Posterior vena cava (tissue), 2 donors: ENCODE measurements at regions not wholly inside any gene's neighbourhood (a gene's known extent, or its start where the extent isn't known, plus 50 kb on each side); places are given as distances from the start of the nearest gene placed in this dataset.
"Not testable (repeated sequence)": the region's sequence is repeated elsewhere in the genome, so short reads cannot be mapped to it uniquely, and the experiment has no call there.

Source experiments
- DNase-seq: peaks from one replicate; pipeline ENCODE4 v3.0.0-alpha.2; 2020; ENCODE audit warnings: low spot score
- intact Hi-C, 2 donors: fragments of 100-400 bp; cut with DNase I; formaldehyde crosslinking; loops; one replicate each; pipeline versions ENCODE4 v1.14.1 to v1.14.2; 2022 to 2023
- donor health status: DM: yes; HTN: yes; CAD: no.
- donor health status: DM: yes; HTN: yes; CAD: no.

DNA sequence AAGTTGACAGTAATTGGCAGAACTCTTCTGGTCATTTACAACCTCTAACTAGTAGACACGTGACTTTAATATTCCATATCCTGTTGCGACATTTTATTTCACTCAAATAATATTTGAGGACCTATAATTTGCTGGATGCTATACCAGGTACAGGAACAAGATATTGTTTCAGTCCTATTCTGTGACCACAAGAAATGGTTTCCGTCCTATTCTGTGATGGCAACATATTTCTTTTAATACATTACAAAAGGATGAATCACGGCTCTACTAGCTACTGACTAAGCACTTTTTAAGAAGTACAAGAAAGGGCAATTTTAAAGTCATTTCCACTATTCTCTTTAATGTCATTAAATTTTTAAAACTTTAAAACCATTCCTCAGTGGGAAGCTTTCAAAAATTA is 400.2 kb downstream of the CNTN3 start:
- no peak for DNase-seq
- intact Hi-C loops: no loop called here

DNA sequence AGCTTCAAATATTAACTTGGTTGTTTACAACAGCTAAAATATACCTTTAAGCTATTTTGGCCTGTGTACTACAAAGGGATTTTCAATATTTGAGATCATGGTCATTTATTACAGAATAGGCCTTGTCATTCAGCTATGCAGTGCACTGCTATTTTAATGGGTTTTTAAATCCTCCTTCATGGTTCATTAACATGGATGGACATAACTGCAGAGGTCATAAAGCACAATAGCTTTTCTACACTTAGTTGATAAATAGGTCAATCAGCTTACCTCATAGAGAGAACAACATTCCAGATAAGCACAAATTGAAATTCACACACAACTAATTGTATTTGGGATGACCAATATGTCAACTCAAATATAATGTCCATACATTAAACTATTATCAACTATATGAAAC is 403.7 kb downstream of the CNTN3 start:
- intact Hi-C loops: no loop called here
- no peak for DNase-seq

DNA sequence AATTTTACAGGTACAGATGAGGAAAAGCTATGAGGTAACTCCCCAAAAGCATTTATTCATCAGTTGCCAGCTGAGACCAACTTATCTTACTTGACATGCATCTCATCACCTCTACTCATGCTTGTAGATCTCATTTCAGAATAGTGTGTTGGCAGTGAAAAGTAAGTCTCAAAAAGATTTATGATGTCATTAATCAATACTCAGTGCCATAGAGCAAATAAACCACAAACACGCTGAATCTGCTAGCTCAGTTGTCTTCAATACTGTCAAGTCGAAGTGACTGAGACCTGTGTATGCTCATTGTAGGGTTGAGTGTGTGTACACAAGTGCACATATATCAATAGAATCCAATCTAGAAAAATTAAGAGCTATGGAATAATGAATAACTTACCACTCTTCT is 413.5 kb downstream of the CNTN3 start:
- no peak for DNase-seq
- intact Hi-C loops: no loop called here

DNA sequence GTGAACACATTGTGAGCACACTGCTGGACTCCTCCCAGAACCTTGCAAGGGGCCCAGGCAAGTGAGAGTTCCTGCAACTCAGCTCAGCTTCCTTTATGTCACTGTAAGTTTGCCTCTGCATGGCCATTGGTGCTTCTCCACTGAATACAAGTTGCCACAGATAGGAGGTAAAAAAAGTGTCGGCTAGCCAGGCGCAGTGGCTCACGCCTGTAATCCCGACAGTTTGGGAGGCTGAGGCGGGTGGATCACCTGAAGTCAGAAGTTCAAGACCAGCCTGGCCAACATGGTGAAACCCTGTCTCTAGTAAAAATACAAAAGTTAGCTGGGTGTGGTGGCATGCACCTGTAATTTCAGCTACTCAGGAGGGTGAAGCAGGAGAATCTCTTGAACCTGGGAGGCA is 435.8 kb downstream of the CNTN3 start:
- DNase-seq, intact Hi-C loops: not testable (repeated sequence)

- intact Hi-C loops: no loop called here
- no peak for DNase-seq
These were observed 441.4 kb downstream of the CNTN3 start for GRCh38 chr3:74173090-74173489.

DNA sequence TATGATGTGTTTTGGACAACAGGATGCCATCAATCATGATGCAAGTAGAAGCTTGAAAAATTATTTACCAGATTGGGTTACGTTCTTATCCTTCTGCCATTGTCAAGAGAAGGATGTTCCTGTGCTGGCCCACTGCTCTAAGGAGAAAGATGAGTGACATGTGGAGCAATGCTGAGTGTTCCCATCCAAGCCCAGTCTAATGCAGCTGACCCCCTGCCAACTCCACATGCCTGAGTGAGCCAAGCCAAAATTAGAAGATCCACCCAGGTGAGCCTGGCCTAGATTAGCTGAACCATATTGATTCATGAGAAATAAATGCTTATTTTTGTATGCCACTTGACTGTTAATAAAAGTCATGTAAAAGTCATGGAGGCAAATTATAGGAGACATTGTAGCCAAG is 446.5 kb downstream of the CNTN3 start:
- intact Hi-C loops: no loop called here
- no peak for DNase-seq

DNA sequence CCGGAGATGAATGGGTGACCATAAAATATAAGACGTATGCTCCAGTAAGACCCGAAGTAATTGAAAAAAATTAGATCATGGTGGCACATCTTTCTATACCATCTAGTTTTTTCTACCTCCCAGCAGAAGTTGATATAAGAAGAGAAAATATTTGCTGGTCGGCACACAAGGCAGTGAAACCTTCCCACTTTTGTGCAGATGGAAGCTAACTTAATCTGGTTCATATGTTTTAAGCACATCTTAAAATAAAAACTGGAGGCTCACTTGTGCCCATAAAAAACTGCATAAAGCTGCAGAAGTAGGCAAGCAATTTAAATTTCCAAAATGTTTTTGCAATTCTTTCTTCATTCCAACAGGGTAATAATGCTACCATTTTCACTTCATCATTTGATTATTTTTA is 449.2 kb downstream of the CNTN3 start:
- no peak for DNase-seq
- intact Hi-C loops: no loop called here

DNA sequence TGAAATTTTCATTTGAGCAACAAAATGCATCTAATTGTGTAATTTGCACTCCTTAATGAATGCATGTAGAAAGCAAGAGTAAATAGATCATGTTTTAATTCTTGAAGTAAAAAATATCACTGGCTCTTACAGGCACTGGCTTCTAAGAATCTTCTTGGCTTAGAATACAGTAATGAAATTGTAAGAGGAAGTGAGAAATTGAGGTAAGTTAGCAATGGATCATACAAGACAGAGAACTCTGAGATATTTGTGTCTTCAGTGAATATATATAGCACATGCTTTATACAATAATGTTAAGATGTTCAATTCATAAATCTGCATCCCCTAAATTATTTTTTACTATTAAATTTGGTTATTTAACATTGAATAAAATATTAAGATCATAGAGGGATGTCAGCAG is 465.0 kb downstream of the CNTN3 start:
- intact Hi-C loops: no loop called here
- DNase-seq: no peak

GRCh38 chr3:74145277-74145676 is 469.2 kb downstream of the CNTN3 start:
- intact Hi-C loops: no loop called here
- DNase-seq: no peak

- no peak for DNase-seq
- intact Hi-C loops: no loop called here
These were observed 474.8 kb downstream of the CNTN3 start for GRCh38 chr3:74139648-74140047.

GRCh38 chr3:74137790-74138189 is 476.7 kb downstream of the CNTN3 start:
- DNase-seq: no peak
- intact Hi-C loops: no loop called here

DNA sequence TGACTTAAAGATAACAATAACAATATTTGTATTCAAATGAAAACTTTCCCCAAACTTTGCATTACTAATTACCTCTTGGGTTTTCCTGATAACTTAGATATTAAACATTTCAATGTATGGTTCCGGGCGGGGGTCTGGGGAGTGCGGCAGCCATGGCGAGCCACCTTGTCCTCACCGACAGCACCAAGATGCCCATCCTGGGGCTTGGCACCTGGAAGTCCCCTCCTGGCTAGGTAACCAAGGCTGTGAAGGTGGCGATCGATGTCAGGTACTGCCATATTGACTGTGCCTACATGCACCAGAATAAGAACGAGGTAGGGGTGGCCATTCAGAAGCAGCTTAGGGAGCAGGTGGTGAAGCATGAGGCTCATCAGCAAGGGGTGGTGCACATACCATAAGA is 478.7 kb downstream of the CNTN3 start:
- no peak for DNase-seq
- intact Hi-C loops: no loop called here

GRCh38 chr3:74134831-74135230 is 479.6 kb downstream of the CNTN3 start:
- DNase-seq: no peak
- intact Hi-C loops: no loop called here

GRCh38 chr3:74131546-74132328 is 482.7 kb downstream of the CNTN3 start:
- DNase-seq, intact Hi-C loops: not testable (repeated sequence)

DNA sequence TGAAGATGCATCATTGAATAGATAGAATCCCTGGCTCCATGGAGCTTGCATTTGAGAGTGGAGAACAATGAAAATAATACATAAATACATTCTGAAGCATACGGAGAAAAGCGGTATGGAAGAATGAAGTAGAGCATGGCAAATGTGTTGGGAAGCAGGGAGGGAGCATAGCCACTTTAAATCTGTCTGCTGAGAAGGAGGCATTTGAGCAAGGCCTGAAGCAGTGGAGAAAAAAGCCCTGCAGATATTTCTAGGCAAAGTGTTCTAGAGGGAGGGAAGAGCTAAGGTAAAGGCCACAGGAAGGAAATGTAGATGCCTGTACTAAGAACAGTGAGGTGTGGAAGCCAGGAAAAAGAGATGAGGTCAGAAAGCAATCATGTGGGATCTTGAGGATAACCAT is 484.8 kb downstream of the CNTN3 start:
- no peak for DNase-seq
- intact Hi-C loops: no loop called here

- intact Hi-C loops: no loop called here
- no peak for DNase-seq
These were observed 485.4 kb downstream of the CNTN3 start for GRCh38 chr3:74129056-74129455.

GRCh38 chr3:74127256-74127655 is 487.2 kb downstream of the CNTN3 start:
- DNase-seq: no peak
- intact Hi-C loops: no loop called here

- intact Hi-C loops: no loop called here
- no peak for DNase-seq
These were observed 489.7 kb downstream of the CNTN3 start for GRCh38 chr3:74124782-74125181.

DNA sequence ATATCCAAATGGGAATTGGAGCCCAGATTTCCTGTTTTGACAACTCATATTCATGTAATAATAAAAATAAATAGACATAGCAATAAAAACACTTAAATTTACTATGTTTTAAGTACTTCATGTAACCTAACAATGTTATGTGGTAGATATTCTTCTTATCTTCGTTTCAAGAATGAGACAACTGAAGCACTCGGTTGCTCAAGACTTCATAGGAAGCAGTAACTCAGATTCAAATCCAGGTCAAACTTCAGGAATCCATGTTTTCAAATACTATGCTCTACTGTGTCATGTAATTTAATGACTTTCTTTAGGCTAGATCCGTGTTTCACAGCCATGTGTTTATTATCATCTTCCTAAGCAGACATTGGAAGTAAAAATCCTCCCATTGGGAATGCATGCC is 492.2 kb downstream of the CNTN3 start:
- intact Hi-C loops: no loop called here
- DNase-seq: no peak

DNA sequence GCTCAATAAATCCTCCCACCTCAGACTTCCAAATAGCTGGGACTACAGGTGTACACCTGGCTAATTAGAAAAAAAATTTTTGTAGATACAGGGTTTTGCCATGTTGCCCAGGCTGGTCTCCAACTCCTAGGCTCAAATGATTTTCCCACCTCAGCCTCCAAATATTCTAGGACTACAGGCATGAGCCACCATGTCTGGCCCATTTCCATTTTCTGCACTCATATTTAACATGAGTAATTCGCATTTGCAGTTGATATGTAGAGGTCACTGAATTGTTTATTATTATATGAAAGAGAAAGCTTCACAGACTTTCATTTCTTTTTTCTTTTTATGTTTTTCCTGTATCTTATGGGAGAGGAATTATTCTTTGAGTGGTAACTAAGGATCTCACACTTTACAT is 492.7 kb downstream of the CNTN3 start:
- intact Hi-C loops: no loop called here

GRCh38 chr3:74119221-74119620 is 494.5 kb upstream of the PDZRN3 start:
- intact Hi-C loops: no loop called here
- no peak for DNase-seq

More for the DNA sequence above, 492.7 kb downstream of the CNTN3 start:
- DNase-seq: no peak

GRCh38 chr3:74115906-74116305 is 491.2 kb upstream of the PDZRN3 start:
- DNase-seq: no peak
- intact Hi-C loops: no loop called here
